ENCODE measurements at regions not wholly inside any gene's neighbourhood (a gene's known extent, or its start where the extent isn't known, plus 50 kb on each side); places are given as distances from the start of the nearest gene placed in this dataset.

DNA sequence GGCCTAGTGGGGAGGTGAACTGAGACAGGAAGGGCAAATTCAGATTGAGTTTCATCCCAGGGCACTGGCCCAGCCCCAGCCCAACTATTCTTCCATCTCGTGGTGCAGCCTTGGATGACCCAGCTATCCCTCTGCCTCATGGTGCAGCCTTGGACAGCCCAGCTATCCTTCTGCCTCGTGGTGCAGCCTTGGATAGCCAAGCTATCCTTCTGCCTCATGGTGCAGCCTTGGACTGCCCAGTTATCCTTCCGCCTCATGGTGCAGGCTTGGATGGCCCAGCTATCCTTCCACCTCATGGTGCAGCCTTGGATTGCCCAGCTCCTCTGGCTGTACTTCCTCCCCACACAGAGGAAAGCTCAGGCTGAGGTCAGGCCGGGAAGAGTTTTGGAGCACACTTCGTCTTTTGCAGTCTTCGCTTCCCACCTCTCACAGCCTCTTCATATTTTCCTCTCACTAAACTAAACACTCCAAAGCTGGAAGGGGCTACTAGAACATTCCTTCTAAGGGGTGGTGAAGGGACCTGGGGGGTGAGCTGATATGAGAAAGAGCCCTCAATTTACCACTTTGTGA, 69.8 kb upstream of the TTC34 start:
- TF ChIP-seq, protein P1, sequence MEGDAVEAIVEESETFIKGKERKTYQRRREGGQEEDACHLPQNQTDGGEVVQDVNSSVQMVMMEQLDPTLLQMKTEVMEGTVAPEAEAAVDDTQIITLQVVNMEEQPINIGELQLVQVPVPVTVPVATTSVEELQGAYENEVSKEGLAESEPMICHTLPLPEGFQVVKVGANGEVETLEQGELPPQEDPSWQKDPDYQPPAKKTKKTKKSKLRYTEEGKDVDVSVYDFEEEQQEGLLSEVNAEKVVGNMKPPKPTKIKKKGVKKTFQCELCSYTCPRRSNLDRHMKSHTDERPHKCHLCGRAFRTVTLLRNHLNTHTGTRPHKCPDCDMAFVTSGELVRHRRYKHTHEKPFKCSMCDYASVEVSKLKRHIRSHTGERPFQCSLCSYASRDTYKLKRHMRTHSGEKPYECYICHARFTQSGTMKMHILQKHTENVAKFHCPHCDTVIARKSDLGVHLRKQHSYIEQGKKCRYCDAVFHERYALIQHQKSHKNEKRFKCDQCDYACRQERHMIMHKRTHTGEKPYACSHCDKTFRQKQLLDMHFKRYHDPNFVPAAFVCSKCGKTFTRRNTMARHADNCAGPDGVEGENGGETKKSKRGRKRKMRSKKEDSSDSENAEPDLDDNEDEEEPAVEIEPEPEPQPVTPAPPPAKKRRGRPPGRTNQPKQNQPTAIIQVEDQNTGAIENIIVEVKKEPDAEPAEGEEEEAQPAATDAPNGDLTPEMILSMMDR (conservative IDR thresholded peaks at IDR 0.05; ENCODE audit: low read depth, low read length), result no peak
- TF ChIP-seq EZH2 (IDR thresholded peaks at IDR 0.05; ENCODE audit: borderline replicate concordance, low read depth, low read length, poor library complexity, severe bottlenecking), result no peak
